ENCODE measurements at regions not wholly inside any gene's neighbourhood (a gene's known extent, or its start where the extent isn't known, plus 50 kb on each side); places are given as distances from the start of the nearest gene placed in this dataset.

- Histone ChIP-seq H3K27me3 (ENCODE audit: control insufficient read depth, insufficient read depth, low read length) (no peaks in the 10 kb centered on the region), H3K27ac (ENCODE audit: low read length) (peak overlapping the region; percentile 33), H3K4me3 (ENCODE audit: low read length) (no peak overlapping the region), H3K4me1 (ENCODE audit: control insufficient read depth, insufficient read depth, low read length) (peaks cover 13% of the 10 kb centered on the region), H3K9me3 (ENCODE audit: control insufficient read depth, low read depth, low read length) (no peaks in the 10 kb centered on the region), H3K36me3 (ENCODE audit: control insufficient read depth, insufficient read depth, low read length) (no peaks in the 10 kb centered on the region)
- 71% methylated on average over 1 of the region's 3 CpGs for WGBS (ENCODE audit: insufficient coverage, low lambda C conversion rate)
- peak in 1 of 2 donors; percentile 65 for DNase-seq
Measured at GRCh38 chr4:81628489-81628888, 156.8 kb upstream of the RASGEF1B start.

- H3K4me1 ChIP-seq (ENCODE audit: control insufficient read depth, insufficient read depth, low read length), result peaks cover 13% of the 10 kb centered on the region
- no peak overlapping the region for H3K4me3 ChIP-seq (ENCODE audit: low read length)
- H3K9me3 ChIP-seq (ENCODE audit: control insufficient read depth, low read depth, low read length), result no peaks in the 10 kb centered on the region
- no peak for DNase-seq
- no peaks in the 10 kb centered on the region for H3K36me3 ChIP-seq (ENCODE audit: control insufficient read depth, insufficient read depth, low read length)
- WGBS (ENCODE audit: insufficient coverage, low lambda C conversion rate), result no CpG with 5 or more reads among the region's 2 CpGs
- H3K27ac ChIP-seq (ENCODE audit: low read length), result no peak overlapping the region
- no peaks in the 10 kb centered on the region for H3K27me3 ChIP-seq (ENCODE audit: control insufficient read depth, insufficient read depth, low read length)
Measured at GRCh38 chr4:81627590-81627989, 155.9 kb upstream of the RASGEF1B start.

- no CpG with 5 or more reads among the region's 5 CpGs for WGBS (ENCODE audit: insufficient coverage, low lambda C conversion rate)
- no peak for DNase-seq
Measured at GRCh38 chr4:81626851-81627250, 155.1 kb upstream of the RASGEF1B start.

GRCh38 chr4:81625422-81626417, 154.0 kb upstream of the RASGEF1B start:
- Histone ChIP-seq H3K4me1 (ENCODE audit: control insufficient read depth, insufficient read depth, low read length) (peaks cover 13% of the 10 kb centered on the region), H3K27me3 (ENCODE audit: control insufficient read depth, insufficient read depth, low read length) (no peaks in the 10 kb centered on the region), H3K4me3 (ENCODE audit: low read length) (no peak overlapping the region), H3K27ac (ENCODE audit: low read length) (no peak overlapping the region), H3K36me3 (ENCODE audit: control insufficient read depth, insufficient read depth, low read length) (no peaks in the 10 kb centered on the region), H3K9me3 (ENCODE audit: control insufficient read depth, low read depth, low read length) (no peaks in the 10 kb centered on the region)
- no peak for DNase-seq
- WGBS (ENCODE audit: insufficient coverage, low lambda C conversion rate), result no CpG with 5 or more reads among the region's 4 CpGs

More at GRCh38 chr4:81626851-81627250, 155.1 kb upstream of the RASGEF1B start:
- Histone ChIP-seq H3K27me3 (ENCODE audit: control insufficient read depth, insufficient read depth, low read length) (no peaks in the 10 kb centered on the region), H3K4me1 (ENCODE audit: control insufficient read depth, insufficient read depth, low read length) (peaks cover 13% of the 10 kb centered on the region), H3K4me3 (ENCODE audit: low read length) (no peak overlapping the region), H3K36me3 (ENCODE audit: control insufficient read depth, insufficient read depth, low read length) (no peaks in the 10 kb centered on the region), H3K9me3 (ENCODE audit: control insufficient read depth, low read depth, low read length) (no peaks in the 10 kb centered on the region), H3K27ac (ENCODE audit: low read length) (no peak overlapping the region)

GRCh38 chr4:81623434-81623833, 151.7 kb upstream of the RASGEF1B start:
- H3K27me3 ChIP-seq (ENCODE audit: control insufficient read depth, insufficient read depth, low read length), result no peaks in the 10 kb centered on the region
- no peak overlapping the region for H3K27ac ChIP-seq (ENCODE audit: low read length)
- no peak for DNase-seq
- peaks cover 3% of the 10 kb centered on the region for H3K9me3 ChIP-seq (ENCODE audit: control insufficient read depth, low read depth, low read length)
- WGBS (ENCODE audit: insufficient coverage, low lambda C conversion rate), result no CpG with 5 or more reads among the region's 2 CpGs
- no peaks in the 10 kb centered on the region for H3K36me3 ChIP-seq (ENCODE audit: control insufficient read depth, insufficient read depth, low read length)
- peaks cover 9% of the 10 kb centered on the region for H3K4me1 ChIP-seq (ENCODE audit: control insufficient read depth, insufficient read depth, low read length)
- H3K4me3 ChIP-seq (ENCODE audit: low read length), result no peak overlapping the region

GRCh38 chr4:81622474-81623184, 150.9 kb upstream of the RASGEF1B start:
- Histone ChIP-seq H3K9me3 (ENCODE audit: control insufficient read depth, low read depth, low read length) (peaks cover 3% of the 10 kb centered on the region), H3K4me1 (ENCODE audit: control insufficient read depth, insufficient read depth, low read length) (peaks cover under 1% of the 10 kb centered on the region), H3K27ac (ENCODE audit: low read length) (no peak overlapping the region), H3K27me3 (ENCODE audit: control insufficient read depth, insufficient read depth, low read length) (no peaks in the 10 kb centered on the region), H3K4me3 (ENCODE audit: low read length) (no peak overlapping the region), H3K36me3 (ENCODE audit: control insufficient read depth, insufficient read depth, low read length) (no peaks in the 10 kb centered on the region)
- DNase-seq, result no peak

GRCh38 chr4:81622028-81622427, 150.3 kb upstream of the RASGEF1B start:
- no peaks in the 10 kb centered on the region for H3K27me3 ChIP-seq (ENCODE audit: control insufficient read depth, insufficient read depth, low read length)
- H3K36me3 ChIP-seq (ENCODE audit: control insufficient read depth, insufficient read depth, low read length), result no peaks in the 10 kb centered on the region
- H3K4me1 ChIP-seq (ENCODE audit: control insufficient read depth, insufficient read depth, low read length), result no peaks in the 10 kb centered on the region
- no peak overlapping the region for H3K4me3 ChIP-seq (ENCODE audit: low read length)
- DNase-seq, result no peak
- peaks cover 3% of the 10 kb centered on the region for H3K9me3 ChIP-seq (ENCODE audit: control insufficient read depth, low read depth, low read length)
- WGBS (ENCODE audit: insufficient coverage, low lambda C conversion rate), result 0% methylated on average over 1 of the region's 3 CpGs
- no peak overlapping the region for H3K27ac ChIP-seq (ENCODE audit: low read length)

GRCh38 chr4:81621490-81621889, 149.8 kb upstream of the RASGEF1B start:
- 0% methylated on average over 1 of the region's 2 CpGs for WGBS (ENCODE audit: insufficient coverage, low lambda C conversion rate)
- Histone ChIP-seq H3K4me1 (ENCODE audit: control insufficient read depth, insufficient read depth, low read length) (no peaks in the 10 kb centered on the region), H3K36me3 (ENCODE audit: control insufficient read depth, insufficient read depth, low read length) (no peaks in the 10 kb centered on the region), H3K27me3 (ENCODE audit: control insufficient read depth, insufficient read depth, low read length) (no peaks in the 10 kb centered on the region), H3K27ac (ENCODE audit: low read length) (no peak overlapping the region), H3K9me3 (ENCODE audit: control insufficient read depth, low read depth, low read length) (peaks cover 3% of the 10 kb centered on the region), H3K4me3 (ENCODE audit: low read length) (no peak overlapping the region)
- DNase-seq, result no peak

GRCh38 chr4:81620442-81620841, 148.7 kb upstream of the RASGEF1B start:
- peaks cover 3% of the 10 kb centered on the region for H3K9me3 ChIP-seq (ENCODE audit: control insufficient read depth, low read depth, low read length)
- DNase-seq, result no peak
- WGBS (ENCODE audit: insufficient coverage, low lambda C conversion rate), result 100% methylated on average over 1 of the region's 1 CpG

GRCh38 chr4:81617545-81617944, 145.8 kb upstream of the RASGEF1B start:
- H3K36me3 ChIP-seq (ENCODE audit: control insufficient read depth, insufficient read depth, low read length), result no peaks in the 10 kb centered on the region
- H3K9me3 ChIP-seq (ENCODE audit: control insufficient read depth, low read depth, low read length), result peaks cover 3% of the 10 kb centered on the region
- no peaks in the 10 kb centered on the region for H3K27me3 ChIP-seq (ENCODE audit: control insufficient read depth, insufficient read depth, low read length)
- no CpG with 5 or more reads among the region's 1 CpG for WGBS (ENCODE audit: insufficient coverage, low lambda C conversion rate)
- no peaks in the 10 kb centered on the region for H3K4me1 ChIP-seq (ENCODE audit: control insufficient read depth, insufficient read depth, low read length)
- H3K27ac ChIP-seq (ENCODE audit: low read length), result no peak overlapping the region
- DNase-seq, result peak in 1 of 2 donors; percentile 53
- H3K4me3 ChIP-seq (ENCODE audit: low read length), result no peak overlapping the region

More at GRCh38 chr4:81620442-81620841, 148.7 kb upstream of the RASGEF1B start:
- H3K4me3 ChIP-seq (ENCODE audit: low read length), result no peak overlapping the region
- no peaks in the 10 kb centered on the region for H3K27me3 ChIP-seq (ENCODE audit: control insufficient read depth, insufficient read depth, low read length)
- no peak overlapping the region for H3K27ac ChIP-seq (ENCODE audit: low read length)
- no peaks in the 10 kb centered on the region for H3K4me1 ChIP-seq (ENCODE audit: control insufficient read depth, insufficient read depth, low read length)
- H3K36me3 ChIP-seq (ENCODE audit: control insufficient read depth, insufficient read depth, low read length), result no peaks in the 10 kb centered on the region
